Motor neuron (in vitro differentiated cells): ENCODE measurements at regions not wholly inside any gene's neighbourhood (a gene's known extent, or its start where the extent isn't known, plus 50 kb on each side); places are given as distances from the start of the nearest gene placed in this dataset.

Experiments used
- ATAC-seq, 8 experiments: fragments of 200-7000 bp; cut with Tn5 transposase; replicated peaks in 6 of 8; 2 replicates each; pipeline ENCODE4 v1.8.0; 2021; ENCODE audit warnings: mild to moderate bottlenecking in 8 of 8, moderate library complexity in 8 of 8
- H3K27ac ChIP-seq, 2 donors: fragments of 250-450 bp; sonication (Bioruptor Pico); 2 replicates each; pipeline ENCODE4 v1.9.0; 2021; ENCODE audit warnings: antibody characterized with exemption in 2 of 2, mild to moderate bottlenecking in 2 of 2, moderate library complexity in 1 of 2
- H3K4me1 ChIP-seq, 2 donors: fragments of 250-450 bp; sonication (Bioruptor Pico); replicated peaks in 1 of 2; 2 replicates each; pipeline ENCODE4 v1.6.1; 2021; ENCODE audit warnings: antibody characterized with exemption in 2 of 2, mild to moderate bottlenecking in 2 of 2, moderate library complexity in 1 of 2
- H3K4me3 ChIP-seq, 5 donors: fragments of 250-450 bp; sonication (Bioruptor Pico); 2 replicates each; pipeline ENCODE4 v1.9.0; 2021; ENCODE audit warnings: antibody characterized with exemption in 5 of 5, mild to moderate bottlenecking in 5 of 5, moderate library complexity in 4 of 5
- WGBS, 10 experiments: fragments of 450-650 bp; shearing (Covaris generic); methylation state at CpG; one replicate each; pipeline ENCODE4 v1.0.0; 2022; 5-methylcytosine and 5-hydroxymethylcytosine counted together
- in situ Hi-C, 9 experiments: fragments of 400-800 bp; cut with MboI; loops; one replicate each; pipeline ENCODE4 v1.15.0; 2021; ENCODE audit warnings: low sequenced_read_pairs in 9 of 9, low pct_unique_long_range_greater_than_20kb in 2 of 9; ENCODE audit not compliant: unreplicated experiment in 9 of 9

DNA sequence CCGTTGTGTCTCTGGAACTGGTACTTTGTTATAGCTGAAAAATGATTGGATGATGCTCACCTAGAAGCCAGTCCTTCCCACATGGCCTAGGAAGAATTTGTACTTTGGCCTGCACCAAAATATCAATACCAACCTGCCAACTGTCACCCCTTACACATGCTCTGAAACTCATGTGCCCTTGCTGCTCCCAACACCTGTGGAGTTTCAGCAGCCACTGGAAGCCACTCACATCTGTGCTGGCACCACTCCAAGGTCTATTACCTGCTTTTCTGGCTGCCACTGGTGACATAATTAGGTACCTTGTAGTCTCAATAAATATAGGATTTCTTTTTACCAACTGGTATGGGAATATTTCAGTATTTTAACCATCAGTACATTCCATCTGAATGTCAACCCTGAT lies 363.6 kb downstream of the SH3GL2 start:
- WGBS, 10 experiments: 0 to 100% (median 80%) methylated on average over 1 of the region's 1 CpG; no CpG with 5 or more reads in 5 of the 10 experiments
- Histone ChIP-seq H3K27ac (no peak overlapping the region), H3K4me3 (no peak overlapping the region), H3K4me1 (no peaks in the 10 kb centered on the region)
- no peak for ATAC-seq
- in situ Hi-C loops: no loop called here

DNA sequence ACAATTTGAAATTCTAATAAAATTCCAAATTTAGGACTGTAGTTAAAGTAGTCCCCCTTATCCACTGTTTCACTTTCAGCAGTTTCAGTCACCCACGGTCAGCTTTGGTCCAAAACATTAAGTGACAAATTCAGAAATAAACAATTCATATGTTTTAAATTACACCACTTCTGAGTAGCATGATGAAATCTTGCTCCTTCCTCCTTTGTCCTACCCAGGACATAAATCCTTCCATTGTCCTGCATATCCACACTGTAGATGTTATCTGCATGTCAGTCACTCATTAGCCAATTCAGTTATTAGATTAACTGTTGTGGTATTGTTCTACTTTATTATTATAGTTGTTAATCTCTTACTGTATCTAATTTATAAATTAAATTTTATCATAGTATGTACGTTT lies 376.5 kb downstream of the SH3GL2 start:
- Histone ChIP-seq H3K4me1 (no peaks in the 10 kb centered on the region), H3K4me3 (no peak overlapping the region), H3K27ac (no peak overlapping the region)
- no peak for ATAC-seq
- in situ Hi-C loops: no loop called here
- 11 to 86% (median 66%) methylated on average over 1 to 2 of the region's 2 CpGs; no CpG with 5 or more reads in 1 of the 10 experiments for WGBS, 10 experiments

DNA sequence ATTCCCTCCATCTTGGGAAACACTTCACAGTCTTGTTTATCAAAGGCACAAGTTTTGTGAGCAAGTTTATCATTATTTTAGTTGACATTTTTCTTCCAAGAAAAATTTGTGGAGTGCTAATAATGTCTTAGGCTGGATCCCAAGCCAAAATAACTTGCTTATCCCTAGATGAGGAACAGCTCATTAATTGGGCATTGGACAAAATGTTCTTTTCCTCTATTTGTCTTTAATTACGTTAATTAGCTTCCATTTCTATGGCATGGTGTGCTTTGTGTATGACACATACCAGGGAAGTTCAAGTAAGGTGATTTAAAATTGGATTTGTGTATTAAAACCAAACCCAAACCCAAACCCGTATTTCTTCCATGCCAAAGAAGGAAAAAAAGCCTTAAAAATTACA lies 379.5 kb downstream of the SH3GL2 start:
- no peak overlapping the region for H3K4me3 ChIP-seq
- in situ Hi-C loops: no loop called here
- ATAC-seq: no peak
- H3K4me1 ChIP-seq: no peaks in the 10 kb centered on the region
- no peak overlapping the region for H3K27ac ChIP-seq
- 0 to 94% (median 31%) methylated on average over 1 to 2 of the region's 2 CpGs for WGBS, 10 experiments

- in situ Hi-C loops: no loop called here
- WGBS, 10 experiments: 0 to 90% (median 53%) methylated on average over 1 to 3 of the region's 3 CpGs; no CpG with 5 or more reads in 1 of the 10 experiments
- H3K4me3 ChIP-seq: no peak overlapping the region
- no peaks in the 10 kb centered on the region for H3K4me1 ChIP-seq
- no peak overlapping the region for H3K27ac ChIP-seq
- peak in 1 of 8 experiments; percentile 32 for ATAC-seq
These were observed 383.9 kb downstream of the SH3GL2 start for GRCh38 chr9:17962747-17963146.

- ATAC-seq: no peak
- no peak overlapping the region for H3K27ac ChIP-seq
- WGBS, 10 experiments: 11 to 88% (median 74%) methylated on average over 4 to 5 of the region's 5 CpGs
- no peaks in the 10 kb centered on the region for H3K4me1 ChIP-seq
- H3K4me3 ChIP-seq: no peak overlapping the region
- in situ Hi-C loops: no loop called here
These were observed 384.6 kb downstream of the SH3GL2 start for GRCh38 chr9:17963498-17963897.

GRCh38 chr9:17967731-17968130 lies 388.9 kb downstream of the SH3GL2 start:
- Histone ChIP-seq H3K27ac (no peak overlapping the region), H3K4me1 (no peaks in the 10 kb centered on the region), H3K4me3 (no peak overlapping the region)
- WGBS, 10 experiments: 0 to 88% (median 16%) methylated on average over 1 to 3 of the region's 3 CpGs
- no peak for ATAC-seq
- in situ Hi-C loops: no loop called here

DNA sequence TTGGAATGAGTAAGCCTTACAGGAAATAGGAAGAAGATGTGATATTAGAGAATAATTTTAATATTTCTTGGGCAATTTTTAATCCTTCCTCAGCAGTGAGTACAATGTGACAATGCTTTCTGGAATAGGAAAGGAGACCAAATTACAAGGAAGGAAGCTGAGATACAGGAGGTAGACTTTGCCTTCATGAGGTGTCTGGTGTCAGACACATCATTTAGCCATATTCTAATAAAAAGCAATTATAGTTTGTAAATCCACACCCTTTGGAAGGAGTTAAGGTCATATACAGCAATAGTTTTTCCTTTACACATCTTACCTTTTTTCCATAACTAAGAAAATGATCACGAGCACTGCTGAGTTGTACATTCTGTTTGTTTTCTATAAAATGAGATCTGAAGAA lies 390.4 kb downstream of the SH3GL2 start:
- WGBS, 10 experiments: 0 to 91% (median 40%) methylated on average over 1 of the region's 1 CpG; no CpG with 5 or more reads in 3 of the 10 experiments
- in situ Hi-C loops: no loop called here
- no peak overlapping the region for H3K27ac ChIP-seq
- ATAC-seq: no peak
- no peak overlapping the region for H3K4me3 ChIP-seq
- H3K4me1 ChIP-seq: no peaks in the 10 kb centered on the region

GRCh38 chr9:17970277-17970676 lies 391.4 kb downstream of the SH3GL2 start:
- H3K4me3 ChIP-seq: no peak overlapping the region
- peak in 2 of 8 experiments; percentile 65 to 73 for ATAC-seq
- no peak overlapping the region for H3K27ac ChIP-seq
- H3K4me1 ChIP-seq: no peaks in the 10 kb centered on the region
- in situ Hi-C loops: no loop called here

GRCh38 chr9:17978773-17979172 lies 399.9 kb downstream of the SH3GL2 start:
- in situ Hi-C loops: no loop called here
- H3K4me3 ChIP-seq: no peak overlapping the region
- no peaks in the 10 kb centered on the region for H3K4me1 ChIP-seq
- no peak overlapping the region for H3K27ac ChIP-seq
- no peak for ATAC-seq
- WGBS, 10 experiments: 17 to 100% (median 91%) methylated on average over 2 of the region's 2 CpGs; no CpG with 5 or more reads in 1 of the 10 experiments

GRCh38 chr9:17986595-17986994 lies 407.7 kb downstream of the SH3GL2 start:
- in situ Hi-C loops: no loop called here
- Histone ChIP-seq H3K4me1 (no peaks in the 10 kb centered on the region), H3K4me3 (no peak overlapping the region), H3K27ac (no peak overlapping the region)
- ATAC-seq: no peak

GRCh38 chr9:17987189-17987588 lies 408.3 kb downstream of the SH3GL2 start:
- ATAC-seq: no peak
- 0 to 74% (median 29%) methylated on average over 1 to 5 of the region's 5 CpGs for WGBS, 10 experiments
- H3K27ac ChIP-seq: no peak overlapping the region
- no peaks in the 10 kb centered on the region for H3K4me1 ChIP-seq
- H3K4me3 ChIP-seq: no peak overlapping the region
- in situ Hi-C loops: no loop called here

GRCh38 chr9:17988489-17988888 lies 409.6 kb downstream of the SH3GL2 start:
- WGBS, 10 experiments: 8 to 58% (median 19%) methylated on average over 1 of the region's 1 CpG
- in situ Hi-C loops: no loop called here

DNA sequence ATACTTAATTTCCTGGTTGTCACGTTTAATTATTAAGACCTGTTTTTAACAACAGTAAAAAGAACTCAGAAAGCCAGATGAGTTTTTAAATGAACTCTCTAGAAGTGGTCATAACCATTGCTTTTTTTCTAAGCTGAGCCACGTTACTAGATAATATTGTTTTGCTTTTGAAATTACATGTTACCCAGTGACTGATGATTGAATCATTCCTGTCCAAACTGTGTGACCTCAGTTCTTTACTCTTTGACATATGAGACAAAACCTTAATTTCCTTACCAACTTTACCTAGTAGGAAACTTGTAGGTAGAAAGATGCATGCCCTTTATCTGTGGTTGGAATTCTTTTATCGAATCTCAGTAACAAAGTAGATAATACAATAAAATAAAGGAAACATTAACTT lies 411.7 kb downstream of the SH3GL2 start:
- Histone ChIP-seq H3K4me1 (no peaks in the 10 kb centered on the region), H3K4me3 (no peak overlapping the region), H3K27ac (no peak overlapping the region)
- WGBS, 10 experiments: 20 to 100% (median 75%) methylated on average over 1 to 3 of the region's 3 CpGs; no CpG with 5 or more reads in 1 of the 10 experiments
- in situ Hi-C loops: no loop called here
- ATAC-seq: no peak

More at GRCh38 chr9:17988489-17988888, 409.6 kb downstream of the SH3GL2 start:
- H3K27ac ChIP-seq: no peak overlapping the region
- ATAC-seq: no peak
- no peaks in the 10 kb centered on the region for H3K4me1 ChIP-seq
- H3K4me3 ChIP-seq: no peak overlapping the region

DNA sequence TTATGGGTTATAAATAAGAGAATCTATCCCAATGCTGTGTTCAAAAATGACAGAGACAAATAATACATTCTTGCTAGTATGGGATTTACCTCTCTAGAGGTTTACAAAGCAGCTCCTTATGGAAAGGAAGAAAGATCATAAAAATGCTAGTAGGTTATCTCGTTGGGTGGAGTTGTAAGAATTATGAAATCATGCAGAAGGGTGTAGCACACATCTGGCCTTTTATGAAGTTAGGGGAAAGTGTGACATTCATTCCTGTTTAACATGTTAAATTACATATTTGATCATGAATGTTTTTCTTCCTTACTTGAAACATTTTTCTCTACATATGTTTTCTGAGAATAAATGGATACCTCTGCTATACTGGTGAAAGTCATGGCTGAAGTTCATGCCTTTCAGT lies 414.2 kb downstream of the SH3GL2 start:
- in situ Hi-C loops: no loop called here
- 0 to 83% (median 44%) methylated on average over 1 of the region's 1 CpG; no CpG with 5 or more reads in 1 of the 10 experiments for WGBS, 10 experiments
- ATAC-seq: peak in 3 of 8 experiments; percentile 44 to 71 (median 49)
- Histone ChIP-seq H3K27ac (no peak overlapping the region), H3K4me1 (no peaks in the 10 kb centered on the region), H3K4me3 (no peak overlapping the region)
